GM12874 (cell line): ENCODE measurements at regions not wholly inside any gene's neighbourhood (a gene's known extent, or its start where the extent isn't known, plus 50 kb on each side); places are given as distances from the start of the nearest gene placed in this dataset.

Experiments
- CTCF ChIP-seq: IDR thresholded peaks from 2 replicates; pipeline ENCODE4 v1.5.1; 2011; ENCODE audit warnings: low read depth, mild to moderate bottlenecking, control low read depth, low read length, moderate library complexity; ENCODE audit not compliant: insufficient read depth

DNA sequence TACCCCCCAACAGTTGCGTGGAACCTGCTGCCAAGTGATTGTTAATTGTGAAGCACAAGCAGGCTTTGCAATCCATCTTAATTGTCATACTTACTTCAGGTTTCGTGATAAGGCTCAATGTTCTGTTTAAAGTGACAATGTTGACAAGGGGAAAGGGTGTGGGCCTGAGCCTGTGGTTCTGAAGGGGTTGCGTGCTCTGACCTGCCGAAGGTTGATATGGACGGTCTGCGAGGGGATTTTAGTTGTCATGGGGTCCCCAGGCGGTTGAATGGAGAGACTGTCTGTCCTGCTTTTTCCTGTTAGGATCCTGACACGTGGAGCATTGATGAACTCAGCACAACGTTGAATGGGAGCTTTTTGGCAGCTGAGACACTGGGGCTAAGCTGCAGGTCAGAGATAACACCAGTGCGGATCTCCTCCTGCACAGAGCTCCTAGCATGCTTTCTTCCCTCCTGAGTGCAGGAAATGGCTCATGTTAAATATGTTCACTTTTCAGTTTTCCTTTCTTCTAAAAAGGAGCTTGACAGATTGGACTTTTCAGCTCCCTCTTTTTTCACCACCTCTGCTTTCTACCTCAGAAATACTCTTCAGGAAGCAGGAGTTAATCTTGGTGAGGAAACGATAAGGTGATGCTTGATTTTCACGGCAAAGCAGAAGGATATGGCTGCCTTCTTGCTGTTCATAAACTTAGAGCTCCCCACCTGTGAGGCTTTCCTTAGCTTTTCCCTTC lies 62.9 kb upstream of the ZEB2 start:
- TF ChIP-seq CTCF = no peak

DNA sequence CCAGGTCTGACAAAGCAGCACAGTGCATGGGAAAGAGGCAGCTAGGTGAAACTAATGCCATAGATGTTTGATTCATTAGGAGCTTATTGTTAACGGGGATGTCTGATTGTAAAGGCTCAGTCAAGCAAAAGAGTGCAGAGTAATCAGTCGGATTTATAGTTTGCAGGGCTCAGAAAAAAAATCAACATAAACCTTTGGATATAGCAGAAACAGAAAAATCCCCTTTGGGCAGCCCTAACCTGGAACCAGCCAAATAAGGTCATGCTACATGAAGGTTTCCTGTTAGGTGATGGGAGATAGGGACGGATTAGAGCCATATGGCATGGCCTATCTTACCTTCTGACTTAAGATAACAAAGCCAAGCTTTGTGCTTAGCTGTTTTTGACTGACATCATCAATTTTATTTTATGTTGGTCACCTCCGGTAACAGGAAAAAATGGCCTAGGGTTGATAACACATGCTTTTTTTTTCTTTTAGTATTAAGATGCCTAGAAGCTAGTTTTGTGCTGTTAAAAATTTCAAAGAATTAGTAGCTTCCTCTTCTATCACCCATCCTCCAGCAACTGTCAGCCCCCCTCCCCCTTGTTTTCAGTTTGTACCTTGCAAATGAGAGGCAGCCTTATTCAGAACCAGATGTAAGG lies 60.7 kb upstream of the ZEB2 start:
- no peak for TF ChIP-seq CTCF

GRCh38 chr2:144579556-144579955 lies 59.6 kb upstream of the ZEB2 start:
- no peak for TF ChIP-seq CTCF

DNA sequence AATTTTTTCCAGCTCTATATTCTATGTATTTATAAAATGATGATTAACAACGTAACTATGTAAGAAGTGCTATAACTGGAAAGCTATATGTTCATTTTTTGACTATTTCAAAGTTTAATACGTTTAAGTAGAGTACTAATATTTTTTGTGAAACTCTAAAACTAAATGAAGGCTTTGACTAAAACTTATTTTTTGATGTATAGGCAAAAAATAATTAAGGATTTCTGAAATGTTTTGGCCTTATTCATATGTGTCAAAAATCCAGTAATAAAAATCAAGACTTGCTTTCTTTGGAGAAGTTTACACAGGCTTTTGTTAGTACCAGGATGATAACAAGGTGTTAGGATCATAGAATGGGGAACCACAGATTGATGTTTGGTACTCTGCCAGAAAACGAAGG lies 58.2 kb upstream of the ZEB2 start:
- no peak for TF ChIP-seq CTCF

GRCh38 chr2:144572977-144573376 lies 53.1 kb upstream of the ZEB2 start:
- TF ChIP-seq CTCF = no peak

DNA sequence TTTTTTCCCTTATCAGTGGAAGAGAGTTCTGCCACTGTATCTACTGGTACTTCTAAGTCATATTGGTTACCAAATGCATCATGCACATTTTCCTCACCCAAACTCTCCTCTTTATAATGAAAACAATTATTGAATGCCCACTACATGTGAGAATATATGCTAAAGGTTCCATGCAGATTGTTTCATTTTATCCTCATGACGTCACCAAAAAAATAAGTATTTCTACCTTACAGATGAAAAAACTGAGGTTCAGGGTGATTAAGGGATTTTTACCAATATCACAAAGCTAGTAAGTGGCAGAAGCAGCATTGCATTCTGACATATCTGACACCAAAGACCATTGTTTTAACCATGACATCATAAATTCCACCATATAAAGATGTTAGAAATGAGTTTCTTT lies 51.9 kb upstream of the ZEB2 start:
- no peak for TF ChIP-seq CTCF

GRCh38 chr2:144570566-144570965 lies 50.6 kb upstream of the ZEB2 start:
- no peak for TF ChIP-seq CTCF
